ENCODE measurements at regions not wholly inside any gene's neighbourhood (a gene's known extent, or its start where the extent isn't known, plus 50 kb on each side); places are given as distances from the start of the nearest gene placed in this dataset.
"Not testable (repeated sequence)": the region's sequence is repeated elsewhere in the genome, so short reads cannot be mapped to it uniquely, and the experiment has no call there.

DNA sequence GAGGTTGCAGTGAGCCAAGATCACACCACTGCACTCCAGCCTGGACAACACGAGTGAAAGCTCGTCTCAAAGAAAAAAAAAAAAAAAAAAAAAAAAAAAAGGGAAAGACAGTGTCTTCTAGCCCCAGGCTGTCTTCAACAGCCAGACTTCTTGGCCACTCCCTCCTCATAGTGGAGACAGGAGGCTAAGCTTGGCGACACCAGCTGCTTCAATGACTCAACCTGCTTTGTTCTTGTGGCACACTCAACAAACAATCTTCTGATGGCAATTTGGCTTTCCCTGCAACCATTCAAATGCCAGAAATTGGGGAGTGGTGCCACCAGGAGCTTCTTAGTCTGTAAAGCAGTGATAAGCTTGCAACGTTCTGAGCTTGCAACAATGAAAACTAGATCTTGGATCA, 290.4 kb upstream of the DYNLRB2 start:
- dilution Hi-C loops (cut with MboI; ENCODE audit: extremely low pct_ligation_motif_present, low sequenced_read_pairs), result no loop called here
- Histone ChIP-seq H3K27ac (ENCODE audit: insufficient read depth, low read depth, low read length) (no peak overlapping the region), H3K79me2 (ENCODE audit: control insufficient read depth, insufficient read depth, low read length) (no peaks in the 10 kb centered on the region), H3K4me1 (ENCODE audit: control insufficient read depth, extremely low read depth, insufficient read depth, low read length) (no peaks in the 10 kb centered on the region), H3K4me3 (replicated peaks in 1 of 3; ENCODE audit: insufficient read depth in 1 of 3, low read depth in 1 of 3, low read length in 3 of 3) (no peak overlapping the region), H4K20me1 (replicated peaks; ENCODE audit: control insufficient read depth, extremely low read depth, insufficient read depth, low read length) (no peaks in the 10 kb centered on the region), H3K9me3 (replicated peaks; ENCODE audit: control insufficient read depth, insufficient read depth, low read length) (no peaks in the 10 kb centered on the region), H2AFZ (ENCODE audit: low read depth, low read length) (no peak overlapping the region), H3K36me3 (ENCODE audit: control insufficient read depth in 2 of 2, extremely low read depth in 1 of 2, insufficient read depth in 2 of 2, low read length in 2 of 2) (no peaks in the 10 kb centered on the region), H3K9me1 (replicated peaks; ENCODE audit: control insufficient read depth, extremely low read depth, insufficient read depth, low read length) (no peaks in the 10 kb centered on the region), H3K9ac (replicated peaks; ENCODE audit: extremely low read depth, insufficient read depth, low read length) (no peak overlapping the region), H3K4me2 (ENCODE audit: insufficient read depth, low read length) (no peak overlapping the region), H3K27me3 (ENCODE audit: control insufficient read depth in 2 of 2, insufficient read depth in 2 of 2, low read length in 2 of 2) (no peaks in the 10 kb centered on the region)
- BruUV-seq (replicated peaks), result no TSS peak
- CTCF ChIA-PET, result interaction anchor here (0.8 kb wide), 1 partner anchor 52 kb away, joined by 3 read pairs; no protein-coding TSS in a partner anchor
- DNase-seq (ENCODE audit: low read depth, low spot score) (no peak), FAIRE-seq (no peak)
- intact Hi-C loops (cut with micrococcal nuclease), result no loop called here
- TF ChIP-seq EZH2 (IDR thresholded peaks at IDR 0.05; ENCODE audit: borderline replicate concordance, low read depth, low read length, severe bottlenecking), result no peak
- TF ChIP-seq CTCF (IDR thresholded peaks at IDR 0.05; ENCODE audit: extremely low read depth in 1 of 2, insufficient read depth in 1 of 2, low read depth in 1 of 2, low read length in 2 of 2), result no peak
- no peak for TF ChIP-seq FOS (IDR thresholded peaks at IDR 0.05; ENCODE audit: borderline replicate concordance, insufficient read depth, low read length)
- TF ChIP-seq JUN (IDR thresholded peaks at IDR 0.05; ENCODE audit: borderline replicate concordance, insufficient read depth, insufficient read length, low read depth), result no peak
- TF ChIP-seq POLR2AphosphoS5 (IDR thresholded peaks at IDR 0.05; ENCODE audit: insufficient read depth, low read depth, low read length), result no peak
- POLR2A ChIA-PET, result no interaction called here

DNA sequence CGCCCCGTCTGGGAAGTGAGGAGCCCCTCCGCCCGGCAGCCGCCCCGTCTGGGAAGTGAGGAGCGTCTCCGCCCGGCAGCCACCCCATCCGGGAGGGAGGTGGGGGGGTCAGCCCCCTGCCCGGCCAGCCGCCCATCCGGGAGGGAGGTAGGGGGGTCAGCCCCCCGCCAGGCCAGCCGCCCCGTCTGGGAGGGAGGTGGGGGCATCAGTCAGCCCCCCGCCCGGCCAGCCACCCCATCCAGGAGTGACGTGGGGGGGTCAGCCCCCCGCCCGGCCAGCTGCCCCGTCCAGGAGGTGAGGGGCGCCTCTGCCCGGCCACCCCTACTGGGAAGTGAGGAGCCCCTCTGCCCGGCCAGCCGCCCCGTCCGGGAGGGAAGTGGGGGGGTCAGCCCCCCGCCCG, 297.5 kb upstream of the DYNLRB2 start:
- dilution Hi-C loops (cut with MboI; ENCODE audit: extremely low pct_ligation_motif_present, low sequenced_read_pairs); H3K79me2 ChIP-seq (ENCODE audit: control insufficient read depth, insufficient read depth, low read length); H3K9ac ChIP-seq (replicated peaks; ENCODE audit: extremely low read depth, insufficient read depth, low read length); H3K27ac ChIP-seq (ENCODE audit: insufficient read depth, low read depth, low read length); H3K4me2 ChIP-seq (ENCODE audit: insufficient read depth, low read length); H3K27me3 ChIP-seq (ENCODE audit: control insufficient read depth in 2 of 2, insufficient read depth in 2 of 2, low read length in 2 of 2); H3K36me3 ChIP-seq (ENCODE audit: control insufficient read depth in 2 of 2, extremely low read depth in 1 of 2, insufficient read depth in 2 of 2, low read length in 2 of 2); H4K20me1 ChIP-seq (replicated peaks; ENCODE audit: control insufficient read depth, extremely low read depth, insufficient read depth, low read length); intact Hi-C loops (cut with micrococcal nuclease); H3K9me1 ChIP-seq (replicated peaks; ENCODE audit: control insufficient read depth, extremely low read depth, insufficient read depth, low read length); CTCF ChIA-PET; POLR2A ChIA-PET; H3K4me3 ChIP-seq (replicated peaks in 1 of 3; ENCODE audit: insufficient read depth in 1 of 3, low read depth in 1 of 3, low read length in 3 of 3); FAIRE-seq; H3K4me1 ChIP-seq (ENCODE audit: control insufficient read depth, extremely low read depth, insufficient read depth, low read length); DNase-seq (ENCODE audit: low read depth, low spot score); BruUV-seq (replicated peaks); H3K9me3 ChIP-seq (replicated peaks; ENCODE audit: control insufficient read depth, insufficient read depth, low read length); H2AFZ ChIP-seq (ENCODE audit: low read depth, low read length): not testable (repeated sequence)

GRCh38 chr16:80242279-80242678, 298.5 kb upstream of the DYNLRB2 start:
- dilution Hi-C loops (cut with MboI; ENCODE audit: extremely low pct_ligation_motif_present, low sequenced_read_pairs); FAIRE-seq; H3K4me1 ChIP-seq (ENCODE audit: control insufficient read depth, extremely low read depth, insufficient read depth, low read length); H3K4me3 ChIP-seq (replicated peaks in 1 of 3; ENCODE audit: insufficient read depth in 1 of 3, low read depth in 1 of 3, low read length in 3 of 3); H3K9me3 ChIP-seq (replicated peaks; ENCODE audit: control insufficient read depth, insufficient read depth, low read length); H3K27ac ChIP-seq (ENCODE audit: insufficient read depth, low read depth, low read length); H3K36me3 ChIP-seq (ENCODE audit: control insufficient read depth in 2 of 2, extremely low read depth in 1 of 2, insufficient read depth in 2 of 2, low read length in 2 of 2); H2AFZ ChIP-seq (ENCODE audit: low read depth, low read length); DNase-seq (ENCODE audit: low read depth, low spot score); H3K9ac ChIP-seq (replicated peaks; ENCODE audit: extremely low read depth, insufficient read depth, low read length); H3K27me3 ChIP-seq (ENCODE audit: control insufficient read depth in 2 of 2, insufficient read depth in 2 of 2, low read length in 2 of 2); BruUV-seq (replicated peaks); CTCF ChIA-PET; intact Hi-C loops (cut with micrococcal nuclease); POLR2A ChIA-PET; H3K4me2 ChIP-seq (ENCODE audit: insufficient read depth, low read length); H4K20me1 ChIP-seq (replicated peaks; ENCODE audit: control insufficient read depth, extremely low read depth, insufficient read depth, low read length); H3K79me2 ChIP-seq (ENCODE audit: control insufficient read depth, insufficient read depth, low read length); H3K9me1 ChIP-seq (replicated peaks; ENCODE audit: control insufficient read depth, extremely low read depth, insufficient read depth, low read length): not testable (repeated sequence)

All from endothelial cell of umbilical vein (primary cell).